ENCODE measurements at regions not wholly inside any gene's neighbourhood (a gene's known extent, or its start where the extent isn't known, plus 50 kb on each side); places are given as distances from the start of the nearest gene placed in this dataset.

GRCh38 chr3:188060264-188060835 lies 93.6 kb upstream of the LPP start:
- H4K20me1 ChIP-seq (ENCODE audit: control insufficient read depth, insufficient read depth, insufficient read length), result no peaks in the 10 kb centered on the region
- H3K9me3 ChIP-seq (ENCODE audit: control insufficient read depth, low read depth, low read length), result no peaks in the 10 kb centered on the region
- no peak overlapping the region for H2BK5ac ChIP-seq (ENCODE audit: insufficient read length, low read length)
- no peak for DNase-seq
- H3K9ac ChIP-seq (ENCODE audit: extremely low read depth, insufficient read length, low read length), result no peak overlapping the region
- H3K27me3 ChIP-seq (ENCODE audit: insufficient read depth, low read length), result no peaks in the 10 kb centered on the region
- H3K36me3 Mint-ChIP-seq (ENCODE audit: insufficient read depth in 1 of 3, low read depth in 3 of 3), result no peaks in the 10 kb centered on the region
- no peak overlapping the region for H4K5ac ChIP-seq (ENCODE audit: insufficient read length, low read depth, low read length)
- H3T11ph ChIP-seq (ENCODE audit: low read length), result no peak overlapping the region
- no peak overlapping the region for H3K18ac ChIP-seq (ENCODE audit: insufficient read length, low read depth, low read length)
- no peak overlapping the region for H3K23ac ChIP-seq (ENCODE audit: insufficient read length, low read depth, low read length)
- no peak overlapping the region for H3K4me3 Mint-ChIP-seq
- no peaks in the 10 kb centered on the region for H3K27me3 Mint-ChIP-seq (ENCODE audit: low read depth)
- no peak overlapping the region for H2BK120ac ChIP-seq (ENCODE audit: low read depth, low read length, poor library complexity, severe bottlenecking)
- H3K4ac ChIP-seq (ENCODE audit: low read depth, low read length), result no peak overlapping the region
- H2AFZ ChIP-seq (ENCODE audit: low read length), result no peak overlapping the region
- WGBS (ENCODE audit: extremely low coverage, insufficient read length, low lambda C conversion rate), result no CpG with 5 or more reads among the region's 2 CpGs
- no peaks in the 10 kb centered on the region for H3K4me1 ChIP-seq (ENCODE audit: insufficient read depth, low read length)
- no peak overlapping the region for H2AK5ac ChIP-seq (ENCODE audit: insufficient read length, low read length)
- H2BK20ac ChIP-seq (ENCODE audit: low read depth, low read length, poor library complexity, severe bottlenecking), result no peak overlapping the region
- no peaks in the 10 kb centered on the region for H3K79me2 ChIP-seq (ENCODE audit: insufficient read depth, low read length)
- no peaks in the 10 kb centered on the region for H3K9me3 Mint-ChIP-seq
- no peak overlapping the region for H4K8ac ChIP-seq (replicated peaks; ENCODE audit: insufficient read length, low read depth, low read length)
- peaks cover 4 to 12% of the 10 kb centered on the region in 2 experiments; a peak in 3 of 4 replicates for H3K4me1 Mint-ChIP-seq
- no peak overlapping the region for H4K91ac ChIP-seq (ENCODE audit: insufficient read length, low read depth, low read length)
- H3K27ac ChIP-seq (ENCODE audit: insufficient read length, low read depth, low read length), result no peak overlapping the region
- no peak overlapping the region for H2BK12ac ChIP-seq (ENCODE audit: insufficient read length, low read depth, low read length)
- H3K4me2 ChIP-seq (ENCODE audit: insufficient read depth, insufficient read length, low read length), result no peak overlapping the region
- peak overlapping the region in 1 of 3 experiments; percentile 55; a peak in 2 of 7 replicates for H3K27ac Mint-ChIP-seq
- H3K23me2 ChIP-seq (ENCODE audit: insufficient read length, low read depth, low read length, poor library complexity, severe bottlenecking), result no peaks in the 10 kb centered on the region
- H3K79me1 ChIP-seq (ENCODE audit: insufficient read depth, low read depth, low read length, poor library complexity, severe bottlenecking), result no peaks in the 10 kb centered on the region
- no peak overlapping the region for H3K14ac ChIP-seq (ENCODE audit: insufficient read depth, low read length)
- H3K56ac ChIP-seq (ENCODE audit: insufficient read length, low read depth, low read length), result no peak overlapping the region
- H2BK15ac ChIP-seq (ENCODE audit: low read depth, low read length), result no peak overlapping the region
- TF ChIP-seq, protein P1, sequence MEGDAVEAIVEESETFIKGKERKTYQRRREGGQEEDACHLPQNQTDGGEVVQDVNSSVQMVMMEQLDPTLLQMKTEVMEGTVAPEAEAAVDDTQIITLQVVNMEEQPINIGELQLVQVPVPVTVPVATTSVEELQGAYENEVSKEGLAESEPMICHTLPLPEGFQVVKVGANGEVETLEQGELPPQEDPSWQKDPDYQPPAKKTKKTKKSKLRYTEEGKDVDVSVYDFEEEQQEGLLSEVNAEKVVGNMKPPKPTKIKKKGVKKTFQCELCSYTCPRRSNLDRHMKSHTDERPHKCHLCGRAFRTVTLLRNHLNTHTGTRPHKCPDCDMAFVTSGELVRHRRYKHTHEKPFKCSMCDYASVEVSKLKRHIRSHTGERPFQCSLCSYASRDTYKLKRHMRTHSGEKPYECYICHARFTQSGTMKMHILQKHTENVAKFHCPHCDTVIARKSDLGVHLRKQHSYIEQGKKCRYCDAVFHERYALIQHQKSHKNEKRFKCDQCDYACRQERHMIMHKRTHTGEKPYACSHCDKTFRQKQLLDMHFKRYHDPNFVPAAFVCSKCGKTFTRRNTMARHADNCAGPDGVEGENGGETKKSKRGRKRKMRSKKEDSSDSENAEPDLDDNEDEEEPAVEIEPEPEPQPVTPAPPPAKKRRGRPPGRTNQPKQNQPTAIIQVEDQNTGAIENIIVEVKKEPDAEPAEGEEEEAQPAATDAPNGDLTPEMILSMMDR (conservative IDR thresholded peaks at IDR 0.05), result no peak

All from H9 (cell line).